ENCODE measurements at regions not wholly inside any gene's neighbourhood (a gene's known extent, or its start where the extent isn't known, plus 50 kb on each side); places are given as distances from the start of the nearest gene placed in this dataset.

DNA sequence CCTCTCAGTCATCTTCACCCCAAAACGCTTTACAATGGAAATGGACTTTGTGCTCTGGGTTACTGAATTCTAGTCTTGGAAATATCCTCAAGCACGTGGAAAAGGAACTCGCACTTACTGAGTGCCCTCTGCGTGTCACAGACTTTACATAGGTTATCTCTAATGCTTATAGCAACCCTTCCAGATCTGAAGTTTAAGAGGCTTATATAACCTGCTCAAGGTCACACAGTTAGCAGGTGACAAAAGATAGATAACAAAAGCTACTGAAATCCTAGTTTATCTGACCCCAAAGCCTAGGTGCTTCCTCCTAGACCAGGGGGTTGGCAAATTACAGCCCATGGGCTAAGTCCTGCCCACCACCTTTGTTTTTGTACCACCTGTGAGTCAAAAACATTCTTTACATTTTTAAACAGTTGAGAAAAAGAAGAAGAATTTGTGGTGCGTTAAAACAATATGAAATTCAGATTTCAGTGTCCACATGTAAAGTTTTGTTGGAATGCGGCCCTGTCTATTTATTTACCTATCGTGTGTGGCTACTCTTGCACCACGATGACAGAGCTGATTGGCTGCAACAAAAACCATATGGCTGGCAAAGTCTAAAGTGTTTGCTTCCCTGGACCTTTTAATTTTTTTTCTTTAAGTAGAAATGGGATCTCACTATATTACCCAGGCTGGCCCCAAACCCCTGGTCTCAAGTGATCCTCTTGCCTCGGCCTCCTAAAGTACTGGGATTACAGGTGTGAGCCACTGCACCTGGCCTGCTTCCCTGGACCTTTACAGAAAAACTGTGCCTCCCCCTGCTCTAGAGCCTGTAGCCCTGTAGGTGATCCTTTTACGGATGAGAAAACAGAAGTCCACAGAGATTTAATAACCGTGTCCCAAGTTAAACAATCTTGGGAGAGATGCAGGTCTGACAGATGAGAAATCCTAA lies 110.2 kb upstream of the RREB1 start:
- ChIA-PET POLR2A (no interaction called here), CTCF (interaction anchor here (1.7 kb wide), 1 partner anchor 246 kb away, joined by 3 read pairs; no protein-coding TSS in a partner anchor)
- no peak overlapping the region for H3K4me3 ChIP-seq (ENCODE audit: low read depth, low read length)
- no peak for DNase-seq (ENCODE audit: low read depth, low spot score)
- TF ChIP-seq, protein P1, sequence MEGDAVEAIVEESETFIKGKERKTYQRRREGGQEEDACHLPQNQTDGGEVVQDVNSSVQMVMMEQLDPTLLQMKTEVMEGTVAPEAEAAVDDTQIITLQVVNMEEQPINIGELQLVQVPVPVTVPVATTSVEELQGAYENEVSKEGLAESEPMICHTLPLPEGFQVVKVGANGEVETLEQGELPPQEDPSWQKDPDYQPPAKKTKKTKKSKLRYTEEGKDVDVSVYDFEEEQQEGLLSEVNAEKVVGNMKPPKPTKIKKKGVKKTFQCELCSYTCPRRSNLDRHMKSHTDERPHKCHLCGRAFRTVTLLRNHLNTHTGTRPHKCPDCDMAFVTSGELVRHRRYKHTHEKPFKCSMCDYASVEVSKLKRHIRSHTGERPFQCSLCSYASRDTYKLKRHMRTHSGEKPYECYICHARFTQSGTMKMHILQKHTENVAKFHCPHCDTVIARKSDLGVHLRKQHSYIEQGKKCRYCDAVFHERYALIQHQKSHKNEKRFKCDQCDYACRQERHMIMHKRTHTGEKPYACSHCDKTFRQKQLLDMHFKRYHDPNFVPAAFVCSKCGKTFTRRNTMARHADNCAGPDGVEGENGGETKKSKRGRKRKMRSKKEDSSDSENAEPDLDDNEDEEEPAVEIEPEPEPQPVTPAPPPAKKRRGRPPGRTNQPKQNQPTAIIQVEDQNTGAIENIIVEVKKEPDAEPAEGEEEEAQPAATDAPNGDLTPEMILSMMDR (IDR thresholded peaks at IDR 0.05; ENCODE audit: insufficient read depth, low read length, missing control alignments), result no peak

DNA sequence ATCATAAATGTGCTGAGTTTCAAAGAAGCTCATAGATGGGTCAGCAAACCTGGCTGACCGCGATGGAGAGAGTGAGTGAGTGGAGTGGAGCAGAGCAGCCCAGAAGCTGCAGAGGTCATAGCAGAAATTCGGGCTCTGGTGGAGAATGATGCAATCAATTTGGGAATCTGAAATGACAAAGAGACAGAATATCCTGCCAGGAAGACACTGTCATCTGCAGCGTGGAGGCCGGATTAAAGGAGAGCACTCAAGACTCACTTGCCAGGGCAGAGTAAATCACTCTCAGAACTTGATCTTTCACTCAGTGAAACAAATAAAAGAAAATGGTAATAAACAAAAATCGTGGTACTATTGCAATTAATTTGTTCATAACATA lies 109.6 kb upstream of the RREB1 start:
- H3K4me3 ChIP-seq (ENCODE audit: low read depth, low read length), result no peak overlapping the region
- TF ChIP-seq, protein P1 (IDR thresholded peaks at IDR 0.05; ENCODE audit: insufficient read depth, low read length, missing control alignments), result no peak
- POLR2A ChIA-PET, result no interaction called here
- no peak for DNase-seq (ENCODE audit: low read depth, low spot score)
- CTCF ChIA-PET, result interaction anchor here (1.7 kb wide), 1 partner anchor 245 kb away, joined by 3 read pairs; no protein-coding TSS in a partner anchor

GRCh38 chr6:7000825-7001777 lies 106.7 kb upstream of the RREB1 start:
- CTCF ChIA-PET, result no interaction called here
- TF ChIP-seq, protein P1 (IDR thresholded peaks at IDR 0.05; ENCODE audit: insufficient read depth, low read length, missing control alignments), result no peak
- POLR2A ChIA-PET, result no interaction called here
- H3K4me3 ChIP-seq (ENCODE audit: low read depth, low read length), result no peak overlapping the region
- DNase-seq (ENCODE audit: low read depth, low spot score), result no peak

DNA sequence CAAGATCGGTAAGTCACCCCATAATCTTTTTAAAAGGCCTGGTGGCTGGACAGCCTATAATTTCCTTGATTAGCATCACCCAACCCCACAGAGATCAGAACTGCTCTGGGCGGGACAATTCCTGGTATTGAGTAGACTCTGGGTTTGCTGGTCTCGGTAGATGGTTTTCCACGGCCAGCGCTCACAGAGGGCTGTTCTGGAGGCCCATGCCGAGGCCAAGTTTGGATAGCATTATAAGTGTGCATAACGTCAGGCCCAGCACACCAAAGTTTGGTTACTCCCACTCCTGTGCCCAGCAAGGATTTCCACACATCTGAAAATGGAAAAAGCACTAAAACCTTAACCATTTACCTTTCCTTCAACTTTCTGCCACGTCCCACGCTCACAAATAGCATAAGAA lies 104.7 kb upstream of the RREB1 start:
- CTCF ChIA-PET, result no interaction called here
- POLR2A ChIA-PET, result no interaction called here
- no peak for DNase-seq (ENCODE audit: low read depth, low spot score)
- no peak overlapping the region for H3K4me3 ChIP-seq (ENCODE audit: low read depth, low read length)
- TF ChIP-seq, protein P1 (IDR thresholded peaks at IDR 0.05; ENCODE audit: insufficient read depth, low read length, missing control alignments), result no peak

GRCh38 chr6:7004581-7005297 lies 103.0 kb upstream of the RREB1 start:
- CTCF ChIA-PET, result no interaction called here
- no peak overlapping the region for H3K4me3 ChIP-seq (ENCODE audit: low read depth, low read length)
- no peak for DNase-seq (ENCODE audit: low read depth, low spot score)
- POLR2A ChIA-PET, result no interaction called here
- TF ChIP-seq, protein P1 (IDR thresholded peaks at IDR 0.05; ENCODE audit: insufficient read depth, low read length, missing control alignments), result no peak

All from AG04449 (cell line).